Hepatocyte (in vitro differentiated cells): ENCODE measurements at regions not wholly inside any gene's neighbourhood (a gene's known extent, or its start where the extent isn't known, plus 50 kb on each side); places are given as distances from the start of the nearest gene placed in this dataset.

Source experiments
- DNase-seq: peaks from one replicate; pipeline ENCODE4 v3.0.0-alpha.2; 2016; ENCODE audit warnings: low spot score
- H2AFZ ChIP-seq: fragments of 200-600 bp; sonication (generic); 2 replicates; pipeline ENCODE4 v1.6.0; 2016; ENCODE audit warnings: antibody characterized with exemption, mild to moderate bottlenecking
- H3K27ac ChIP-seq: fragments of 200-600 bp; sonication (generic); 2 replicates; pipeline ENCODE4 v1.5.1; 2016; ENCODE audit warnings: mild to moderate bottlenecking
- H3K27me3 ChIP-seq: fragments of 200-600 bp; sonication (generic); 2 replicates; pipeline ENCODE4 v1.6.1; 2016
- H3K36me3 ChIP-seq: fragments of 200-600 bp; sonication (generic); replicated peaks from 2 replicates; pipeline ENCODE4 v1.5.1; 2016; ENCODE audit warnings: low read depth; ENCODE audit not compliant: insufficient read depth
- H3K4me1 ChIP-seq: fragments of 200-600 bp; sonication (generic); 2 replicates; pipeline ENCODE4 v1.5.1; 2016; ENCODE audit warnings: mild to moderate bottlenecking, moderate library complexity; ENCODE audit not compliant: insufficient read depth
- H3K4me2 ChIP-seq: fragments of 200-600 bp; sonication (generic); 2 replicates; pipeline ENCODE4 v1.6.0; 2016
- H3K4me3 ChIP-seq: fragments of 200-600 bp; sonication (generic); 2 replicates; pipeline ENCODE4 v1.5.1; 2016; ENCODE audit warnings: mild to moderate bottlenecking
- H3K79me2 ChIP-seq: fragments of 200-600 bp; sonication (generic); 2 replicates; pipeline ENCODE4 v1.6.0; 2017; ENCODE audit warnings: mild to moderate bottlenecking
- H3K9me2 ChIP-seq: fragments of 200-600 bp; sonication (generic); replicated peaks from 2 replicates; pipeline ENCODE4 v1.6.0; 2017; ENCODE audit warnings: mild to moderate bottlenecking; ENCODE audit not compliant: insufficient read depth
- H3K9me3 ChIP-seq: fragments of 200-600 bp; sonication (generic); 2 replicates; pipeline ENCODE4 v1.5.1; 2016; ENCODE audit warnings: low read depth, mild to moderate bottlenecking
- H4K20me1 ChIP-seq: fragments of 200-600 bp; sonication (generic); 2 replicates; pipeline ENCODE4 v1.6.0; 2016; ENCODE audit warnings: mild to moderate bottlenecking; ENCODE audit not compliant: insufficient read depth, poor library complexity, severe bottlenecking
- CTCF ChIP-seq: fragments of 200-600 bp; sonication (generic); IDR thresholded peaks from 2 replicates; pipeline ENCODE4 v1.5.1; 2016; ENCODE audit warnings: antibody characterized with exemption, mild to moderate bottlenecking; ENCODE audit not compliant: poor library complexity
- EZH2 ChIP-seq: fragments of 200-600 bp; sonication (generic); IDR thresholded peaks from 2 replicates; pipeline ENCODE4 v1.6.1; 2016; ENCODE audit warnings: antibody characterized with exemption, mild to moderate bottlenecking, borderline replicate concordance
- EZH2phosphoT487 ChIP-seq: fragments of 200-600 bp; sonication (generic); IDR thresholded peaks from one replicate; pipeline ENCODE4 v1.6.1; 2018; ENCODE audit warnings: antibody characterized with exemption, mild to moderate bottlenecking, low read depth, moderate library complexity; ENCODE audit not compliant: unreplicated experiment, severe bottlenecking
- WGBS: methylation state at CpG from one replicate; pipeline ENCODE4 v1.1.6; 2016; ENCODE audit warnings: low lambda C conversion rate; ENCODE audit errors: missing lambda C conversion rate; 5-methylcytosine and 5-hydroxymethylcytosine counted together

- Histone ChIP-seq H3K9me3 (no peaks in the 10 kb centered on the region), H3K27ac (no peak overlapping the region), H3K4me1 (no peaks in the 10 kb centered on the region), H3K36me3 (no peaks in the 10 kb centered on the region), H3K27me3 (no peaks in the 10 kb centered on the region), H3K4me3 (no peak overlapping the region), H3K9me2 (no peaks in the 10 kb centered on the region), H3K4me2 (no peak overlapping the region), H3K79me2 (no peaks in the 10 kb centered on the region), H2AFZ (no peak overlapping the region), H4K20me1 (no peaks in the 10 kb centered on the region)
- TF ChIP-seq CTCF, result no peak
- TF ChIP-seq EZH2, result no peak
- TF ChIP-seq EZH2phosphoT487, result no peak
- whole genome bisulfite sequencing, result 92% methylated on average over 8 of the region's 9 CpGs
- no peak for DNase-seq
Observed at GRCh38 chr22:44599084-44599483, 101.1 kb upstream of the RTL6 start.

GRCh38 chr22:44597616-44598015, 99.6 kb upstream of the RTL6 start:
- no peaks in the 10 kb centered on the region for H3K79me2 ChIP-seq
- no peak overlapping the region for H2AFZ ChIP-seq
- H3K9me3 ChIP-seq, result no peaks in the 10 kb centered on the region
- DNase-seq, result peak; percentile 66
- H4K20me1 ChIP-seq, result no peaks in the 10 kb centered on the region
- H3K4me3 ChIP-seq, result no peak overlapping the region
- peaks cover 2% of the 10 kb centered on the region for H3K4me1 ChIP-seq
- H3K36me3 ChIP-seq, result no peaks in the 10 kb centered on the region
- no peak overlapping the region for H3K27ac ChIP-seq
- no peak overlapping the region for H3K4me2 ChIP-seq
- no peaks in the 10 kb centered on the region for H3K27me3 ChIP-seq
- WGBS, result 66% methylated on average over 15 of the region's 15 CpGs
- TF ChIP-seq EZH2 (no peak), CTCF (no peak), EZH2phosphoT487 (no peak)
- H3K9me2 ChIP-seq, result no peaks in the 10 kb centered on the region

GRCh38 chr22:44596396-44597125, 98.5 kb upstream of the RTL6 start:
- Histone ChIP-seq H3K36me3 (no peaks in the 10 kb centered on the region), H3K4me2 (no peak overlapping the region), H2AFZ (no peak overlapping the region), H3K79me2 (no peaks in the 10 kb centered on the region), H3K9me3 (no peaks in the 10 kb centered on the region), H3K4me1 (peaks cover 4% of the 10 kb centered on the region), H3K4me3 (no peak overlapping the region), H3K27ac (no peak overlapping the region), H3K27me3 (no peaks in the 10 kb centered on the region), H3K9me2 (no peaks in the 10 kb centered on the region), H4K20me1 (no peaks in the 10 kb centered on the region)
- TF ChIP-seq CTCF (no peak), EZH2phosphoT487 (no peak), EZH2 (no peak)
- no peak for DNase-seq
- WGBS, result 91% methylated on average over 17 of the region's 17 CpGs
